GM12892 (cell line): ENCODE measurements at regions not wholly inside any gene's neighbourhood (a gene's known extent, or its start where the extent isn't known, plus 50 kb on each side); places are given as distances from the start of the nearest gene placed in this dataset.

ENCODE experiments used
- POLR2A ChIP-seq: IDR thresholded peaks from 2 replicates; pipeline ENCODE4 v1.6.1; 2011; ENCODE audit warnings: low read depth, low read length, control low read depth
- POLR2AphosphoS5 ChIP-seq: IDR thresholded peaks from 2 replicates; pipeline ENCODE4 v1.6.1; 2011; ENCODE audit warnings: low read depth, low read length, control low read depth
- TAF1 ChIP-seq: IDR thresholded peaks from 2 replicates; pipeline ENCODE4 v1.6.1; 2011; ENCODE audit warnings: low read depth, mild to moderate bottlenecking, control low read depth, low read length, borderline replicate concordance

- no peak for TF ChIP-seq POLR2A
- TF ChIP-seq TAF1 = no peak
- no peak for TF ChIP-seq POLR2AphosphoS5
These were observed 229.6 kb upstream of the AJAP1 start for GRCh38 chr1:4424766-4425165.
